DOHH2 (cell line): ENCODE measurements at regions not wholly inside any gene's neighbourhood (a gene's known extent, or its start where the extent isn't known, plus 50 kb on each side); places are given as distances from the start of the nearest gene placed in this dataset.

Source experiments
- H3F3A ChIP-seq: fragments of 200-600 bp; sonication (generic), shearing (Covaris generic); 2 replicates; pipeline ENCODE4 v1.6.0; 2016; ENCODE audit warnings: antibody characterized with exemption, mild to moderate bottlenecking; ENCODE audit not compliant: control insufficient read depth, insufficient read depth
- H3K27ac ChIP-seq: fragments of 200-600 bp; sonication (generic); 2 replicates; pipeline ENCODE4 v1.5.1; 2014; ENCODE audit warnings: low read depth, mild to moderate bottlenecking, low read length, moderate library complexity
- H3K27me3 ChIP-seq: fragments of 200-600 bp; sonication (generic); 2 replicates; pipeline ENCODE4 v1.6.1; 2014; ENCODE audit warnings: mild to moderate bottlenecking, low read length, mixed read lengths; ENCODE audit not compliant: control insufficient read depth
- H3K36me3 ChIP-seq: fragments of 200-600 bp; sonication (generic); 2 replicates; pipeline ENCODE4 v1.6.1; 2014; ENCODE audit warnings: mild to moderate bottlenecking, low read length, moderate library complexity, mixed read lengths; ENCODE audit not compliant: control insufficient read depth
- H3K4me1 ChIP-seq: fragments of 200-600 bp; sonication (generic); 2 replicates; pipeline ENCODE4 v1.6.1; 2014; ENCODE audit warnings: mild to moderate bottlenecking, low read length, mixed read lengths; ENCODE audit not compliant: control insufficient read depth
- H3K4me2 ChIP-seq: fragments of 200-600 bp; sonication (generic); 2 replicates; pipeline ENCODE4 v1.6.0; 2014; ENCODE audit warnings: mild to moderate bottlenecking, low read length, moderate library complexity
- H3K4me3 ChIP-seq: fragments of 200-600 bp; sonication (generic); 2 replicates; pipeline ENCODE4 v1.5.1; 2014; ENCODE audit warnings: mild to moderate bottlenecking, low read length, mixed read lengths
- H3K79me2 ChIP-seq: fragments of 200-600 bp; sonication (generic); 2 replicates; pipeline ENCODE4 v1.6.1; 2014; ENCODE audit warnings: mild to moderate bottlenecking, low read length, mixed read lengths; ENCODE audit not compliant: control insufficient read depth
- H3K9me2 ChIP-seq: fragments of 200-600 bp; sonication (generic); replicated peaks from 2 replicates; pipeline ENCODE4 v1.6.1; 2014; ENCODE audit warnings: mild to moderate bottlenecking, low read length, mixed read lengths; ENCODE audit not compliant: control insufficient read depth
- H3K9me3 ChIP-seq: fragments of 200-600 bp; sonication (generic); 2 replicates; pipeline ENCODE4 v1.6.1; 2014; ENCODE audit warnings: antibody characterized with exemption, low read length, mixed read lengths; ENCODE audit not compliant: control insufficient read depth, insufficient read depth
- H4K20me1 ChIP-seq: fragments of 200-600 bp; sonication (generic); 2 replicates; pipeline ENCODE4 v1.6.0; 2014; ENCODE audit warnings: low read depth, mild to moderate bottlenecking, antibody characterized with exemption, low read length, moderate library complexity; ENCODE audit not compliant: control insufficient read depth, insufficient read depth
- CTCF ChIP-seq: fragments of 200-600 bp; sonication (generic); IDR thresholded peaks from one replicate; pipeline ENCODE4 v1.5.1; 2014; ENCODE audit warnings: antibody characterized with exemption, mild to moderate bottlenecking, low read depth, low read length; ENCODE audit not compliant: poor library complexity, severe bottlenecking
- EZH2phosphoT487 ChIP-seq: fragments of 200-600 bp; sonication (generic); IDR thresholded peaks from 2 replicates; pipeline ENCODE4 v1.6.1; 2017; ENCODE audit warnings: borderline replicate concordance, mild to moderate bottlenecking, antibody characterized with exemption, low read length, moderate library complexity, mixed read lengths

- H3K9me3 ChIP-seq: no peaks in the 10 kb centered on the region
- H3K4me3 ChIP-seq: no peak overlapping the region
- no peak for TF ChIP-seq CTCF
- no peak for TF ChIP-seq EZH2phosphoT487
- H3K4me2 ChIP-seq: no peak overlapping the region
- no peak overlapping the region for H3K27ac ChIP-seq
- H3K79me2 ChIP-seq: no peaks in the 10 kb centered on the region
- H4K20me1 ChIP-seq: no peaks in the 10 kb centered on the region
- H3K9me2 ChIP-seq: no peaks in the 10 kb centered on the region; the same call in 1 of the 2 replicates
- no peaks in the 10 kb centered on the region for H3F3A ChIP-seq
- H3K27me3 ChIP-seq: no peaks in the 10 kb centered on the region
- no peaks in the 10 kb centered on the region for H3K36me3 ChIP-seq
- H3K4me1 ChIP-seq: no peaks in the 10 kb centered on the region
Measured at GRCh38 chr11:122253589-122254231, 137.7 kb upstream of the BLID start.

GRCh38 chr11:122248939-122249338, 132.9 kb upstream of the BLID start:
- Histone ChIP-seq H3K27ac (no peak overlapping the region), H3K4me3 (no peak overlapping the region), H3K79me2 (no peaks in the 10 kb centered on the region), H4K20me1 (no peaks in the 10 kb centered on the region), H3K36me3 (no peaks in the 10 kb centered on the region), H3F3A (no peaks in the 10 kb centered on the region), H3K4me1 (no peaks in the 10 kb centered on the region), H3K4me2 (no peak overlapping the region), H3K9me2 (no peaks in the 10 kb centered on the region; the same call in 1 of the 2 replicates), H3K27me3 (0 out of 2 replicates have a peak, but pooled peaks cover 3% of the 10 kb centered on the region), H3K9me3 (no peaks in the 10 kb centered on the region)
- no peak for TF ChIP-seq CTCF
- TF ChIP-seq EZH2phosphoT487: no peak

GRCh38 chr11:122248131-122248530, 132.1 kb upstream of the BLID start:
- Histone ChIP-seq H3K4me2 (no peak overlapping the region), H3F3A (no peaks in the 10 kb centered on the region), H3K27me3 (0 out of 2 replicates have a peak, but pooled peaks cover 3% of the 10 kb centered on the region), H3K9me2 (no peaks in the 10 kb centered on the region; the same call in 1 of the 2 replicates), H3K36me3 (no peaks in the 10 kb centered on the region), H3K27ac (no peak overlapping the region), H3K79me2 (no peaks in the 10 kb centered on the region), H3K4me1 (no peaks in the 10 kb centered on the region), H4K20me1 (no peaks in the 10 kb centered on the region), H3K4me3 (no peak overlapping the region), H3K9me3 (no peaks in the 10 kb centered on the region)
- no peak for TF ChIP-seq CTCF
- TF ChIP-seq EZH2phosphoT487: no peak
